SK-N-SH (cell line): ENCODE measurements at regions not wholly inside any gene's neighbourhood (a gene's known extent, or its start where the extent isn't known, plus 50 kb on each side); places are given as distances from the start of the nearest gene placed in this dataset.
"Not testable (repeated sequence)": the region's sequence is repeated elsewhere in the genome, so short reads cannot be mapped to it uniquely, and the experiment has no call there.

ENCODE experiments used
- CTCF ChIA-PET: fragments of 300-600, 350-600 bp; formaldehyde crosslinking; extraction: SDS; loops from one replicate; lab custom pipeline; 2021; lab: Yijun Ruan, JAX
- POLR2A ChIA-PET: fragments of 350-600 bp; sonication (Branson Sonifier 250); formaldehyde crosslinking; extraction: SDS; loops from one replicate; lab custom pipeline; 2020; ENCODE audit warnings: antibody characterized with exemption, inconsistent platforms; lab: Yijun Ruan, JAX
- DNase-seq: peaks from one replicate; pipeline ENCODE4 v3.0.0; 2012
- H2AFZ ChIP-seq: fragments of 200-600 bp; sonication (generic); 2 replicates; pipeline ENCODE4 v1.8.1; 2016; ENCODE audit warnings: antibody characterized with exemption, mild to moderate bottlenecking, low read depth
- H3F3A ChIP-seq: fragments of 200-600 bp; sonication (generic); replicated peaks from 2 replicates; pipeline ENCODE3; 2016; ENCODE audit warnings: antibody characterized with exemption, mild to moderate bottlenecking; ENCODE audit not compliant: insufficient read depth
- H3K27ac ChIP-seq, 2 experiments: fragments of 200-500 bp in 1 of 2; fragments of 200-600 bp in 1 of 2; sonication (Bioruptor generic) in 1 of 2; sonication (generic), shearing (Covaris generic) in 1 of 2; 2 replicates each; pipeline versions ENCODE4 v1.5.1 to v1.6.1; 2014 to 2016; ENCODE audit warnings: low read depth in 2 of 2, inconsistent platforms in 1 of 2, low read length in 1 of 2, mild to moderate bottlenecking in 1 of 2, mixed read lengths in 1 of 2
- H3K27me3 ChIP-seq: fragments of 200-600 bp; sonication (generic), shearing (Covaris generic); 2 replicates; pipeline ENCODE4 v1.6.1; 2016; ENCODE audit warnings: mixed run types; ENCODE audit not compliant: insufficient read depth
- H3K36me3 ChIP-seq, 2 experiments: fragments of 200-500 bp in 1 of 2; fragments of 200-600 bp in 1 of 2; sonication (Bioruptor generic) in 1 of 2; sonication (generic) in 1 of 2; replicated peaks in 1 of 2; 2 replicates each; pipeline versions ENCODE3 to v1.5.1; 2014 to 2016; ENCODE audit warnings: low read length in 1 of 2, mild to moderate bottlenecking in 1 of 2; ENCODE audit not compliant: insufficient read depth in 2 of 2, control insufficient read depth in 1 of 2
- H3K4me1 ChIP-seq, 2 experiments: fragments of 200-500 bp in 1 of 2; fragments of 200-600 bp in 1 of 2; sonication (Bioruptor generic) in 1 of 2; sonication (generic), shearing (Covaris generic) in 1 of 2; 2 replicates each; pipeline versions ENCODE4 v1.5.1 to v1.6.1; 2014 to 2016; ENCODE audit warnings: low read depth in 1 of 2, low read length in 1 of 2, mixed run types in 1 of 2; ENCODE audit not compliant: insufficient read depth in 2 of 2, control insufficient read depth in 1 of 2
- H3K4me2 ChIP-seq: fragments of 200-600 bp; sonication (generic), shearing (Covaris generic); 2 replicates; pipeline ENCODE4 v1.6.1; 2017; ENCODE audit warnings: mixed run types
- H3K4me3 ChIP-seq, 2 experiments: fragments of 200-500 bp in 1 of 2; fragments of 200-600 bp in 1 of 2; sonication (Bioruptor generic) in 1 of 2; sonication (generic), shearing (Covaris generic) in 1 of 2; 2 replicates each; pipeline versions ENCODE4 v1.5.1 to v1.8.1; 2014 to 2016; ENCODE audit warnings: low read depth in 2 of 2, inconsistent platforms in 1 of 2, low read length in 1 of 2, mild to moderate bottlenecking in 1 of 2, mixed read lengths in 1 of 2, moderate library complexity in 1 of 2
- H3K79me2 ChIP-seq: fragments of 200-600 bp; sonication (generic); 2 replicates; pipeline ENCODE4 v1.8.1; 2017; ENCODE audit warnings: mild to moderate bottlenecking; ENCODE audit not compliant: insufficient read depth
- H3K9ac ChIP-seq: fragments of 200-600 bp; sonication (generic); 2 replicates; pipeline ENCODE4 v1.6.1; 2017; ENCODE audit warnings: mixed run types
- H3K9me2 ChIP-seq: fragments of 200-600 bp; sonication (generic); 2 replicates; pipeline ENCODE4 v1.6.1; 2017; ENCODE audit warnings: mixed run types
- H3K9me3 ChIP-seq: fragments of 200-600 bp; sonication (generic); 2 replicates; pipeline ENCODE4 v1.6.1; 2017; ENCODE audit warnings: mixed run types, mild to moderate bottlenecking, moderate library complexity
- H4K20me1 ChIP-seq: fragments of 200-600 bp; sonication (generic); 2 replicates; pipeline ENCODE4 v1.6.1; 2017; ENCODE audit warnings: mild to moderate bottlenecking, mixed run types; ENCODE audit not compliant: insufficient read depth
- EP300 ChIP-seq, 2 experiments: IDR thresholded peaks; 2 replicates each; pipeline versions ENCODE4 v1.4.0 to v1.6.1; 2012; ENCODE audit warnings: borderline replicate concordance in 1 of 2, low read depth in 1 of 2, low read length in 1 of 2
- JUND ChIP-seq: IDR thresholded peaks from 2 replicates; pipeline ENCODE4 v1.4.0; 2012
- MEF2A ChIP-seq: IDR thresholded peaks from 2 replicates; pipeline ENCODE4 v1.4.0; 2012; ENCODE audit warnings: low read depth, borderline replicate concordance
- NFIC ChIP-seq: IDR thresholded peaks from 2 replicates; pipeline ENCODE4 v1.4.0; 2012; ENCODE audit warnings: borderline replicate concordance
- NRF1 ChIP-seq: IDR thresholded peaks from 2 replicates; pipeline ENCODE4 v1.6.1; 2012; ENCODE audit warnings: low read depth, mild to moderate bottlenecking, low read length
- PBX3 ChIP-seq: IDR thresholded peaks from 2 replicates; pipeline ENCODE4; 2012
- REST ChIP-seq: IDR thresholded peaks from 2 replicates; pipeline ENCODE4 v1.6.1; 2012; ENCODE audit warnings: mild to moderate bottlenecking, low read depth, low read length, moderate library complexity
- TAF1 ChIP-seq: IDR thresholded peaks from 2 replicates; pipeline ENCODE4 v1.6.1; 2012; ENCODE audit warnings: low read depth, mild to moderate bottlenecking, low read length, moderate library complexity, borderline replicate concordance
- TCF12 ChIP-seq: IDR thresholded peaks from 2 replicates; pipeline ENCODE4 v1.4.0; 2012
- TEAD4 ChIP-seq: IDR thresholded peaks from 2 replicates; pipeline ENCODE4 v1.4.0; 2012; ENCODE audit warnings: mild to moderate bottlenecking, borderline replicate concordance; ENCODE audit not compliant: insufficient read depth
- ZBTB33 ChIP-seq: IDR thresholded peaks from 2 replicates; pipeline ENCODE4 v1.4.0; 2012; ENCODE audit warnings: low read depth, borderline replicate concordance
- WGBS: methylation state at CpG from one replicate; pipeline ENCODE4 v1.1.6; 2017; ENCODE audit warnings: low lambda C conversion rate; 5-methylcytosine and 5-hydroxymethylcytosine counted together

- 64% methylated on average over 5 of the region's 5 CpGs for WGBS
- no peak overlapping the region for H3K9ac ChIP-seq
- CTCF ChIA-PET, result no interaction called here
Observed at GRCh38 chr6:139446138-139446715, 71.8 kb upstream of the CITED2 start.

GRCh38 chr6:139444273-139444787 lies 69.9 kb upstream of the CITED2 start:
- POLR2A ChIA-PET, result not testable (repeated sequence)

More at GRCh38 chr6:139446138-139446715, 71.8 kb upstream of the CITED2 start:
- Histone ChIP-seq H3K4me3 (no peak overlapping the region), H2AFZ (no peak overlapping the region), H3K9me2 (no peaks in the 10 kb centered on the region), H4K20me1 (no peaks in the 10 kb centered on the region), H3K27ac (no peak overlapping the region)
- POLR2A ChIA-PET, result no interaction called here
- TF ChIP-seq NRF1 (no peak), TEAD4 (no peak)
- TF ChIP-seq, all 33 proteins: peak for 0
- Histone ChIP-seq H3K9me3 (no peaks in the 10 kb centered on the region), H3K4me2 (no peak overlapping the region), H3F3A (peaks cover 3% of the 10 kb centered on the region), H3K79me2 (no peaks in the 10 kb centered on the region), H3K27me3 (no peaks in the 10 kb centered on the region), H3K36me3 (no peaks in the 10 kb centered on the region), H3K4me1 (no peaks in the 10 kb centered on the region; a peak in 2 of 4 replicates)
- no peak for DNase-seq

GRCh38 chr6:139443231-139444112 lies 69.0 kb upstream of the CITED2 start:
- no peak for DNase-seq
- Histone ChIP-seq H4K20me1 (no peaks in the 10 kb centered on the region), H3K4me3 (no peak overlapping the region), H3K36me3 (no peaks in the 10 kb centered on the region), H3K9ac (no peak overlapping the region), H2AFZ (0 out of 2 replicates have a peak overlapping the region, but pooled peaks have one; percentile 72), H3K9me2 (no peaks in the 10 kb centered on the region), H3K27ac (peak overlapping the region in 1 of 2 experiments; percentile 58; a peak in 1 of 4 replicates), H3F3A (peaks cover 3% of the 10 kb centered on the region), H3K4me1 (no peaks in the 10 kb centered on the region; a peak in 1 of 4 replicates), H3K27me3 (no peaks in the 10 kb centered on the region), H3K79me2 (no peaks in the 10 kb centered on the region), H3K4me2 (no peak overlapping the region), H3K9me3 (no peaks in the 10 kb centered on the region)
- TF ChIP-seq TAF1, result no peak
- TF ChIP-seq MEF2A, result no peak
- no peak for TF ChIP-seq REST
- TF ChIP-seq ZBTB33, result no peak
- peak in 1 of 2 experiments; percentile 72; a peak in 1 of 4 replicates for TF ChIP-seq EP300 (IDR thresholded peaks at IDR 0.05; ENCODE audit: borderline replicate concordance in 1 of 2, low read depth in 1 of 2, low read length in 1 of 2)
- peak; percentile 47; the same call in 1 of the 2 replicates for TF ChIP-seq NFIC
- peak; percentile 89 for TF ChIP-seq TCF12
- TF ChIP-seq PBX3, result peak; percentile 68
- TF ChIP-seq JUND, result 0 out of 2 replicates have a peak, but pooled peaks have one; percentile 10
- WGBS, result 35% methylated on average over 15 of the region's 15 CpGs
- ChIA-PET CTCF (no interaction called here), POLR2A (no interaction called here)

More at GRCh38 chr6:139444273-139444787, 69.9 kb upstream of the CITED2 start:
- H3F3A ChIP-seq, H3K4me2 ChIP-seq, H3K9me3 ChIP-seq, H3K9ac ChIP-seq, H4K20me1 ChIP-seq, H3K27me3 ChIP-seq, DNase-seq, H3K4me3 ChIP-seq, H3K4me1 ChIP-seq, H2AFZ ChIP-seq, H3K9me2 ChIP-seq, H3K36me3 ChIP-seq, H3K27ac ChIP-seq, CTCF ChIA-PET, H3K79me2 ChIP-seq: not testable (repeated sequence)
- WGBS, result 64% methylated on average over 10 of the region's 11 CpGs
